Body of pancreas (tissue), 4 donors: ENCODE measurements at regions not wholly inside any gene's neighbourhood (a gene's known extent, or its start where the extent isn't known, plus 50 kb on each side); places are given as distances from the start of the nearest gene placed in this dataset.

Source experiments
- ATAC-seq: fragments of 150-250 bp; one replicate; pipeline ENCODE4 v1.9.1; 2016
- DNase-seq, 4 donors: peaks; one replicate each; pipeline ENCODE4 v3.0.0-alpha.2; 2019
- H3K27ac ChIP-seq, 4 donors: fragments of 200-600 bp; sonication (generic); 1 replicate in 3 of 4; 2 replicates in 1 of 4; pipeline versions ENCODE4 v1.5.1 to v1.6.1; 2016 to 2019; ENCODE audit warnings: mild to moderate bottlenecking in 1 of 4, mixed read lengths in 1 of 4, moderate library complexity in 1 of 4
- H3K27me3 ChIP-seq, 2 donors: fragments of 200-600 bp; sonication (generic); one replicate each; pipeline ENCODE4 v1.6.0; 2016; ENCODE audit warnings: mild to moderate bottlenecking in 1 of 2
- H3K36me3 ChIP-seq, 2 donors: fragments of 200-600 bp; sonication (generic); replicated peaks in 1 of 2; 2 replicates each; pipeline ENCODE4 v1.5.1; 2016; ENCODE audit warnings: low read depth in 2 of 2; ENCODE audit not compliant: insufficient read depth in 1 of 2
- H3K4me1 ChIP-seq: fragments of 200-600 bp; sonication (generic); one replicate; pipeline ENCODE4 v1.6.0; 2016
- H3K4me3 ChIP-seq, 2 donors: fragments of 200-600 bp; sonication (generic); 1 replicate in 1 of 2; 2 replicates in 1 of 2; pipeline ENCODE4 v1.5.1; 2016 to 2019
- H3K9me3 ChIP-seq, 3 donors: fragments of 200-600 bp; sonication (generic); 1 replicate in 2 of 3; 2 replicates in 1 of 3; pipeline ENCODE4 v1.5.1; 2016
- CTCF ChIP-seq, 7 experiments: fragments of 450-650 bp in 4 of 7; fragments of 200-600 bp in 3 of 7; sonication (generic) in 3 of 7; IDR thresholded peaks; one replicate each; pipeline ENCODE4 v1.5.1; 2016 to 2019; ENCODE audit warnings: antibody characterized with exemption in 7 of 7
- POLR2A ChIP-seq, 3 donors: fragments of 450-650 bp; IDR thresholded peaks; one replicate each; pipeline ENCODE4 v1.6.1; 2016; ENCODE audit warnings: antibody characterized with exemption in 3 of 3, mild to moderate bottlenecking in 2 of 3
- whole genome bisulfite sequencing, 2 donors: methylation state at CpG; one replicate each; pipeline ENCODE4 v1.1.5; 2017; 5-methylcytosine and 5-hydroxymethylcytosine counted together
- intact Hi-C: fragments of 100-400 bp; cut with DNase I; formaldehyde crosslinking; loops from one replicate; pipeline ENCODE4 v1.15.1; 2023

GRCh38 chr5:98414938-98415337, 358.5 kb upstream of the RGMB start:
- no peak overlapping the region for H3K27ac ChIP-seq
- H3K27me3 ChIP-seq, result no peaks in the 10 kb centered on the region
- H3K4me3 ChIP-seq, result no peak overlapping the region
- no peaks in the 10 kb centered on the region for H3K9me3 ChIP-seq
- no peak for TF ChIP-seq CTCF (IDR thresholded peaks at IDR 0.05)
- no peak for TF ChIP-seq POLR2A (IDR thresholded peaks at IDR 0.05)
- ATAC-seq, result no peak
- intact Hi-C loops, result no loop called here
- H3K4me1 ChIP-seq, result no peaks in the 10 kb centered on the region
- no peak for DNase-seq
- no peaks in the 10 kb centered on the region for H3K36me3 ChIP-seq

- Histone ChIP-seq H3K27ac (no peak overlapping the region), H3K4me3 (no peak overlapping the region), H3K9me3 (no peaks in the 10 kb centered on the region), H3K27me3 (no peaks in the 10 kb centered on the region), H3K4me1 (no peaks in the 10 kb centered on the region), H3K36me3 (no peaks in the 10 kb centered on the region)
- TF ChIP-seq CTCF (IDR thresholded peaks at IDR 0.05) (no peak), POLR2A (IDR thresholded peaks at IDR 0.05) (no peak)
- WGBS, 2 donors, result 79 to 97% methylated on average over 1 of the region's 1 CpG
- ATAC-seq (no peak), DNase-seq (no peak)
- intact Hi-C loops, result no loop called here
Observed at GRCh38 chr5:98415663-98416062, 357.8 kb upstream of the RGMB start.

GRCh38 chr5:98416541-98416940, 356.9 kb upstream of the RGMB start:
- Histone ChIP-seq H3K4me3 (no peak overlapping the region), H3K27ac (no peak overlapping the region), H3K9me3 (no peaks in the 10 kb centered on the region), H3K27me3 (no peaks in the 10 kb centered on the region), H3K4me1 (no peaks in the 10 kb centered on the region), H3K36me3 (no peaks in the 10 kb centered on the region)
- no peak for TF ChIP-seq POLR2A (IDR thresholded peaks at IDR 0.05)
- no peak for TF ChIP-seq CTCF (IDR thresholded peaks at IDR 0.05)
- intact Hi-C loops, result no loop called here
- DNase-seq (no peak), ATAC-seq (no peak)

- no peaks in the 10 kb centered on the region for H3K4me1 ChIP-seq
- intact Hi-C loops, result no loop called here
- H3K27me3 ChIP-seq, result no peaks in the 10 kb centered on the region
- ATAC-seq (no peak), DNase-seq (no peak)
- H3K27ac ChIP-seq, result no peak overlapping the region
- H3K4me3 ChIP-seq, result no peak overlapping the region
- WGBS, 2 donors, result 27 to 34% methylated on average over 1 of the region's 1 CpG
- no peak for TF ChIP-seq POLR2A (IDR thresholded peaks at IDR 0.05)
- no peak for TF ChIP-seq CTCF (IDR thresholded peaks at IDR 0.05)
- H3K36me3 ChIP-seq, result no peaks in the 10 kb centered on the region
- H3K9me3 ChIP-seq, result no peaks in the 10 kb centered on the region
Observed at GRCh38 chr5:98419825-98420224, 353.6 kb upstream of the RGMB start.

DNA sequence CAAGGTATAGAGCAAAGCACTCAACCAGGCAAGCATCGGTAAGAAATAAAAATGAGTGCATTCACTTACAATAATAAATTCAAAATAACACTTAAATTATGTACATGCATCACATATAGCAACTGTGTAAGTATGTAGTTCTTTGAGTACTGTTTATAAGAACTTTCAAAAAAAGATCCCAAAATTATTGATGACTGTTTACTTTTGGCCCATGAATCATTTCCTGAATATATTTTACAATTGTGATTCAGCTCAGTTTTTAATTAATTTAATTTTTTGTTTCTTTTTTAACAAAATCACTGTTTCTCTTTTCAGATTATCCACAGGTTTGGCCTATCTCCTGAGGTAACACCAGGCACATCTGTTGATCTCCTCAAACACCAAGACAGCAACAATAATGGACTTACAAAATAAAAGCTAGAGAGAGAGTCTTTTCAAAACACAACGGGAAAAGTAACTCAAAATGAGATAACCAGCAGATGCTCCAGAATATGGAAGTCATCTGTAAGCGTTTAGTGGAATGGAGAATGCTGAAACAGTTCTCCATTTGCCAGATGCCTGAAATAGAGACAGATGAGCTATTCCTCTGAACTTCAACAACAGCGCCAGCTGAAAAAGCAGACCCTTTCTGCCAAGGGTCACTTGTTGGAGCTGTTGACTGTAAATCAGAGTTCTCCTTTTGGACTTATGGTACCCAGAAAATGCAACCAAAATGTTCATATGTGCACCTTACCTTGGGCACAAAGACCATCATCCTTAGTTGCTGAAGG, 348.6 kb upstream of the RGMB start:
- ATAC-seq, result no peak
- intact Hi-C loops, result no loop called here
- no peak for DNase-seq
- H3K27ac ChIP-seq, result no peak overlapping the region
- H3K4me1 ChIP-seq, result no peaks in the 10 kb centered on the region
- no peaks in the 10 kb centered on the region for H3K36me3 ChIP-seq
- no peaks in the 10 kb centered on the region for H3K27me3 ChIP-seq
- H3K9me3 ChIP-seq, result no peaks in the 10 kb centered on the region
- 80 to 83% methylated on average over 4 of the region's 4 CpGs for WGBS, 2 donors
- H3K4me3 ChIP-seq, result no peak overlapping the region
- TF ChIP-seq POLR2A (IDR thresholded peaks at IDR 0.05) (no peak), CTCF (IDR thresholded peaks at IDR 0.05) (no peak)
